SK-N-MC (cell line): ENCODE measurements at regions not wholly inside any gene's neighbourhood (a gene's known extent, or its start where the extent isn't known, plus 50 kb on each side); places are given as distances from the start of the nearest gene placed in this dataset.

Experiments used
- DNase-seq: peaks from one replicate; pipeline ENCODE4 v3.0.0-alpha.2; 2011; ENCODE audit warnings: low read depth, low spot score
- H3K27ac ChIP-seq: fragments of 200-600 bp; sonication (generic); 2 replicates; pipeline ENCODE4 v1.5.1; 2016; ENCODE audit warnings: mixed run types
- H3K36me3 ChIP-seq: fragments of 200-600 bp; sonication (generic); 2 replicates; pipeline ENCODE4 v1.6.1; 2017; ENCODE audit warnings: antibody characterized with exemption, low read length, mixed read lengths; ENCODE audit not compliant: insufficient read depth
- H3K4me3 ChIP-seq: fragments of 200-600 bp; sonication (generic); 2 replicates; pipeline ENCODE4 v1.5.1; 2016
- H3K9ac ChIP-seq: fragments of 200-600 bp; sonication (generic); 2 replicates; pipeline ENCODE4 v1.8.0; 2017; ENCODE audit warnings: mixed run types, mixed read lengths; ENCODE audit not compliant: insufficient read length
- H3K9me3 ChIP-seq: fragments of 200-600 bp; sonication (generic); 2 replicates; pipeline ENCODE4 v1.6.1; 2017; ENCODE audit warnings: low read depth, mild to moderate bottlenecking, antibody characterized with exemption, low read length, moderate library complexity, mixed read lengths
- EZH2 ChIP-seq: fragments of 200-600 bp; sonication (generic); IDR thresholded peaks from one replicate; pipeline ENCODE4 v1.6.1; 2017; ENCODE audit warnings: antibody characterized with exemption
- FOXP2 ChIP-seq: optimal IDR thresholded peaks from 2 replicates; pipeline ENCODE3; 2011; ENCODE audit warnings: mild to moderate bottlenecking, moderate library complexity; ENCODE audit not compliant: insufficient read depth; ENCODE audit errors: extremely low read length, control extremely low read depth
- POLR2AphosphoS5 ChIP-seq: IDR thresholded peaks from 2 replicates; pipeline ENCODE4 v1.6.1; 2012; ENCODE audit warnings: mild to moderate bottlenecking, low read depth, low read length, borderline replicate concordance

- no peak for TF ChIP-seq EZH2
- no peak for TF ChIP-seq POLR2AphosphoS5
- TF ChIP-seq FOXP2: no peak
- H3K27ac ChIP-seq: no peak overlapping the region
- DNase-seq: no peak
Measured at GRCh38 chr2:128720080-128721022, 401.7 kb upstream of the HS6ST1 start.

GRCh38 chr2:128721096-128721495 lies 402.4 kb upstream of the HS6ST1 start:
- Histone ChIP-seq H3K4me3 (no peak overlapping the region), H3K9ac (no peak overlapping the region), H3K9me3 (no peaks in the 10 kb centered on the region), H3K36me3 (no peaks in the 10 kb centered on the region), H3K27ac (no peak overlapping the region)
- no peak for DNase-seq
- TF ChIP-seq POLR2AphosphoS5 (no peak), FOXP2 (no peak), EZH2 (no peak)

More at GRCh38 chr2:128720080-128721022, 401.7 kb upstream of the HS6ST1 start:
- no peak overlapping the region for H3K4me3 ChIP-seq
- no peaks in the 10 kb centered on the region for H3K36me3 ChIP-seq
- no peak overlapping the region for H3K9ac ChIP-seq
- H3K9me3 ChIP-seq: no peaks in the 10 kb centered on the region

- no peaks in the 10 kb centered on the region for H3K36me3 ChIP-seq
- H3K9me3 ChIP-seq: no peaks in the 10 kb centered on the region
- no peak overlapping the region for H3K27ac ChIP-seq
- no peak overlapping the region for H3K4me3 ChIP-seq
- no peak for DNase-seq
- TF ChIP-seq EZH2 (no peak), FOXP2 (no peak), POLR2AphosphoS5 (no peak)
- no peak overlapping the region for H3K9ac ChIP-seq
Measured at GRCh38 chr2:128722489-128722888, 403.8 kb upstream of the HS6ST1 start.

- Histone ChIP-seq H3K9ac (no peak overlapping the region), H3K9me3 (peaks cover 3% of the 10 kb centered on the region; the same call in 1 of the 2 replicates), H3K36me3 (no peaks in the 10 kb centered on the region), H3K4me3 (no peak overlapping the region), H3K27ac (no peak overlapping the region)
- no peak for DNase-seq
- TF ChIP-seq FOXP2 (no peak), EZH2 (no peak)
Measured at GRCh38 chr2:128724547-128724946, 405.9 kb upstream of the HS6ST1 start.

GRCh38 chr2:128724972-128725371 lies 406.3 kb upstream of the HS6ST1 start:
- TF ChIP-seq POLR2AphosphoS5 (no peak), EZH2 (no peak), FOXP2 (no peak)
- H3K4me3 ChIP-seq: no peak overlapping the region
- no peak overlapping the region for H3K27ac ChIP-seq
- no peaks in the 10 kb centered on the region for H3K36me3 ChIP-seq
- no peak overlapping the region for H3K9ac ChIP-seq
- H3K9me3 ChIP-seq: peaks cover 5% of the 10 kb centered on the region; the same call in 1 of the 2 replicates
- no peak for DNase-seq

- no peak overlapping the region for H3K9ac ChIP-seq
- H3K4me3 ChIP-seq: no peak overlapping the region
- H3K27ac ChIP-seq: no peak overlapping the region
- peaks cover 7% of the 10 kb centered on the region; the same call in 1 of the 2 replicates for H3K9me3 ChIP-seq
- no peak for DNase-seq
- TF ChIP-seq EZH2 (no peak), POLR2AphosphoS5 (no peak), FOXP2 (no peak)
- no peaks in the 10 kb centered on the region for H3K36me3 ChIP-seq
Measured at GRCh38 chr2:128726236-128726635, 407.6 kb upstream of the HS6ST1 start.

- Histone ChIP-seq H3K9ac (no peak overlapping the region), H3K9me3 (peaks cover 7% of the 10 kb centered on the region; the same call in 1 of the 2 replicates), H3K36me3 (no peaks in the 10 kb centered on the region), H3K27ac (no peak overlapping the region), H3K4me3 (no peak overlapping the region)
- DNase-seq: no peak
- TF ChIP-seq POLR2AphosphoS5 (no peak), FOXP2 (no peak), EZH2 (no peak)
Measured at GRCh38 chr2:128726911-128727310, 408.2 kb upstream of the HS6ST1 start.

GRCh38 chr2:128727404-128727803 lies 408.7 kb upstream of the HS6ST1 start:
- Histone ChIP-seq H3K4me3 (no peak overlapping the region), H3K27ac (no peak overlapping the region), H3K9me3 (peaks cover 7% of the 10 kb centered on the region; the same call in 1 of the 2 replicates), H3K36me3 (no peaks in the 10 kb centered on the region), H3K9ac (no peak overlapping the region)
- no peak for DNase-seq
- TF ChIP-seq EZH2 (no peak), FOXP2 (no peak), POLR2AphosphoS5 (no peak)
